ENCODE measurements at regions not wholly inside any gene's neighbourhood (a gene's known extent, or its start where the extent isn't known, plus 50 kb on each side); places are given as distances from the start of the nearest gene placed in this dataset.

DNA sequence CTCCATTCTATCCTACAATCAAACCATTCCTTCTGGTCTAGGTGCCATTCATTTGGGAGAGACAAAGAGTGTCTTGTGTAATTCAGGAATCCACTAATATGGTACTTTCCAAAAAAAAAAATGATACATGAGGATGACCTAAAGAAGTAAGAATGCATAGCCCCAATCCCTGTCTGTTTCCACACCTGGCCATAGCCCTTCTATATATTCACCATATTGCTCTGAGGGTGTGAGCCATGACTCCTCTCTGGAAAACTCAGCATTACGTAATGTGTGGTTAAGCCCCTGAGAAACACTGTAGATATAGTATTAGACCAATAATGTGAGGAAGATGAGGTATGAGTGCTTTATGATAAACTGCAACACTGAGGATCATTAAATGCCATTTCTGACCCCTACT lies 592.7 kb downstream of the INHBA start:
- TF ChIP-seq, protein P1, sequence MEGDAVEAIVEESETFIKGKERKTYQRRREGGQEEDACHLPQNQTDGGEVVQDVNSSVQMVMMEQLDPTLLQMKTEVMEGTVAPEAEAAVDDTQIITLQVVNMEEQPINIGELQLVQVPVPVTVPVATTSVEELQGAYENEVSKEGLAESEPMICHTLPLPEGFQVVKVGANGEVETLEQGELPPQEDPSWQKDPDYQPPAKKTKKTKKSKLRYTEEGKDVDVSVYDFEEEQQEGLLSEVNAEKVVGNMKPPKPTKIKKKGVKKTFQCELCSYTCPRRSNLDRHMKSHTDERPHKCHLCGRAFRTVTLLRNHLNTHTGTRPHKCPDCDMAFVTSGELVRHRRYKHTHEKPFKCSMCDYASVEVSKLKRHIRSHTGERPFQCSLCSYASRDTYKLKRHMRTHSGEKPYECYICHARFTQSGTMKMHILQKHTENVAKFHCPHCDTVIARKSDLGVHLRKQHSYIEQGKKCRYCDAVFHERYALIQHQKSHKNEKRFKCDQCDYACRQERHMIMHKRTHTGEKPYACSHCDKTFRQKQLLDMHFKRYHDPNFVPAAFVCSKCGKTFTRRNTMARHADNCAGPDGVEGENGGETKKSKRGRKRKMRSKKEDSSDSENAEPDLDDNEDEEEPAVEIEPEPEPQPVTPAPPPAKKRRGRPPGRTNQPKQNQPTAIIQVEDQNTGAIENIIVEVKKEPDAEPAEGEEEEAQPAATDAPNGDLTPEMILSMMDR (IDR thresholded peaks at IDR 0.05), result no peak
- TF ChIP-seq EZH2 (IDR thresholded peaks at IDR 0.05; ENCODE audit: borderline replicate concordance, insufficient read depth, low read depth, low read length, poor library complexity, severe bottlenecking), result no peak
